ENCODE measurements at regions not wholly inside any gene's neighbourhood (a gene's known extent, or its start where the extent isn't known, plus 50 kb on each side); places are given as distances from the start of the nearest gene placed in this dataset.

DNA sequence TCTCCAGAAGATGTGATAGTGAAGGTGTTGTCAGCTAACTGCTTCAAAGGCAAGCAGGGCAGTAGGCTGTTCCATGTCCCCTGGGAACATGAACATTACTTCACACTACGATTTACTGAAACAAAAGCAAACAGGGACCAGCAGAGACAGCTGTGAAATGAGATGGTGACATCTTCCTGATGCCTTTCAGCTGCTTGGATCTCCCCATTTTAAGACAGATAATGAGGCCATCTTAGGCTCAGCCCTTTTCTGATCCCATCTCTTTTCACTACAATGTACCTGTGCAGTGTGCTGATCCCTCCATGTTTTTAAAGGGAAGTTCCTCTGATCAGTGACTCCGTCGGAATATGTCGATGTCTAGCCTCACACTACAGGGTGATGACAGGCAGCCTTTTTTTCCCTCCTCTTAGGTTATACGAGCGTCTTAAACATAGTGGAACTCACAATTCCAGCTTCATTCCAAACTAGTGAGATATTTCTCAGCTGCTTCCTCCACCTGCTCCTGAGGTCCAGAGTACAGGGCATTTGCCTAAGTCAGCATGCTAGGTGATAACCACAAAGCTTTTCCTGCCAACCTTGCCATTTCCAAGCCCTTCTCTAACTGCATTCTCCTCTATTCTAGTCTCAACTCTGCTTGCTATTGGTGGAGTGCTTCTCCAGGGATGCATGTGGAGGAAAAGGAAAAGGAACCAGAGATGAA, 87.6 kb upstream of the EGLN3 start (continued):
- TF ChIP-seq ZSCAN20 (CRISPR knock-in tag; IDR thresholded peaks at IDR 0.05) (no peak), RAD21 (conservative IDR thresholded peaks at IDR 0.05 in 1 of 2, IDR thresholded peaks at IDR 0.05 in 1 of 2) (no peak), HOXA7 (CRISPR knock-in tag; IDR thresholded peaks at IDR 0.05) (no peak), CEBPB (IDR thresholded peaks at IDR 0.05) (no peak)

GRCh38 chr14:34036319-34036766, 85.5 kb upstream of the EGLN3 start:
- ChIA-PET CTCF (interaction anchor here (0.5 kb wide), 1 partner anchor 17 kb away, joined by 3 read pairs; no protein-coding TSS in a partner anchor), POLR2A (interaction anchor here (1.0 kb wide), 1 partner anchor 15 kb away, joined by 4 read pairs; no protein-coding TSS in a partner anchor)
- peak overlapping the region; percentile 12 to 46; a peak in 2 of 6 replicates for H3K27ac ChIP-seq

DNA sequence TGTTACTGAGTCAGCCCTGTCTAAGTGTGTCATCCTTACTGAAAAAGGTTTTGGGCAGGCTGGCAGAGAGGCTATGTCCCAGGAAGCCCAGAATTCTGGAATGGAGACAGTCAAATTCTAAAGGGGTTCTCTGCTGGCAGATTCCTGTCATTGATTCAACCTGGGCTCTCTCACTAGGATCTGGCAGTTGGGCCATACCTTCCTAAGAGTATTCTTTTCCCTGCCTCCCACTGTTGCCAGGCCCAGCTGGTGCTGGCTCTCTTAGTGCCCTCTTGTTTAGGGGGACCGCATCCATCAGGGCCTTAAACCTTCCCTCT, 85.0 kb upstream of the EGLN3 start:
- Histone ChIP-seq H3K4me2 (no peak overlapping the region), H3K4me3 (no peak overlapping the region), H3K9me3 (no peaks in the 10 kb centered on the region), H3K4me1 (peaks cover 9% of the 10 kb centered on the region; the same call in 1 of the 3 replicates), H3K27ac (peak overlapping the region; percentile 12 to 46; a peak in 3 of 6 replicates)
- TF ChIP-seq JUN (IDR thresholded peaks at IDR 0.05) (no peak), USF2 (IDR thresholded peaks at IDR 0.05) (no peak), CHD2 (IDR thresholded peaks at IDR 0.05; ENCODE audit: low read length, partially characterized antibody) (no peak)
- TF ChIP-seq, protein P1, sequence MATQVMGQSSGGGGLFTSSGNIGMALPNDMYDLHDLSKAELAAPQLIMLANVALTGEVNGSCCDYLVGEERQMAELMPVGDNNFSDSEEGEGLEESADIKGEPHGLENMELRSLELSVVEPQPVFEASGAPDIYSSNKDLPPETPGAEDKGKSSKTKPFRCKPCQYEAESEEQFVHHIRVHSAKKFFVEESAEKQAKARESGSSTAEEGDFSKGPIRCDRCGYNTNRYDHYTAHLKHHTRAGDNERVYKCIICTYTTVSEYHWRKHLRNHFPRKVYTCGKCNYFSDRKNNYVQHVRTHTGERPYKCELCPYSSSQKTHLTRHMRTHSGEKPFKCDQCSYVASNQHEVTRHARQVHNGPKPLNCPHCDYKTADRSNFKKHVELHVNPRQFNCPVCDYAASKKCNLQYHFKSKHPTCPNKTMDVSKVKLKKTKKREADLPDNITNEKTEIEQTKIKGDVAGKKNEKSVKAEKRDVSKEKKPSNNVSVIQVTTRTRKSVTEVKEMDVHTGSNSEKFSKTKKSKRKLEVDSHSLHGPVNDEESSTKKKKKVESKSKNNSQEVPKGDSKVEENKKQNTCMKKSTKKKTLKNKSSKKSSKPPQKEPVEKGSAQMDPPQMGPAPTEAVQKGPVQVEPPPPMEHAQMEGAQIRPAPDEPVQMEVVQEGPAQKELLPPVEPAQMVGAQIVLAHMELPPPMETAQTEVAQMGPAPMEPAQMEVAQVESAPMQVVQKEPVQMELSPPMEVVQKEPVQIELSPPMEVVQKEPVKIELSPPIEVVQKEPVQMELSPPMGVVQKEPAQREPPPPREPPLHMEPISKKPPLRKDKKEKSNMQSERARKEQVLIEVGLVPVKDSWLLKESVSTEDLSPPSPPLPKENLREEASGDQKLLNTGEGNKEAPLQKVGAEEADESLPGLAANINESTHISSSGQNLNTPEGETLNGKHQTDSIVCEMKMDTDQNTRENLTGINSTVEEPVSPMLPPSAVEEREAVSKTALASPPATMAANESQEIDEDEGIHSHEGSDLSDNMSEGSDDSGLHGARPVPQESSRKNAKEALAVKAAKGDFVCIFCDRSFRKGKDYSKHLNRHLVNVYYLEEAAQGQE (IDR thresholded peaks at IDR 0.05): no peak
- DNase-seq (ENCODE audit: low read depth in 1 of 2, low spot score in 1 of 2) (no peak), FAIRE-seq (no peak), ATAC-seq (no peak)
- POLR2A ChIA-PET: interaction anchor here (1.0 kb wide), 1 partner anchor 16 kb away, joined by 4 read pairs; no protein-coding TSS in a partner anchor
- CTCF ChIA-PET: interaction anchor here (0.8 to 1.1 kb wide), 2 partner anchors 11 to 12 kb away, joined by 3 to 4 read pairs; no protein-coding TSS in a partner anchor
- 81% methylated on average over 1 of the region's 1 CpG for WGBS (ENCODE audit: missing lambda C conversion rate)

More at GRCh38 chr14:34036319-34036766, 85.5 kb upstream of the EGLN3 start:
- Histone ChIP-seq H3K4me2 (no peak overlapping the region), H3K9me3 (no peaks in the 10 kb centered on the region), H3K4me1 (peaks cover 9% of the 10 kb centered on the region; the same call in 1 of the 3 replicates), H3K4me3 (no peak overlapping the region)
- no peak for DNase-seq (ENCODE audit: low read depth in 1 of 2, low spot score in 1 of 2)
- 97% methylated on average over 2 of the region's 2 CpGs for WGBS (ENCODE audit: missing lambda C conversion rate)
- no peak for ATAC-seq
- TF ChIP-seq CBX8 (IDR thresholded peaks at IDR 0.05): no peak
- no peak for TF ChIP-seq KDM1A (IDR thresholded peaks at IDR 0.05; ENCODE audit: low read depth)
- no peak for TF ChIP-seq ZFP36 (IDR thresholded peaks at IDR 0.05; ENCODE audit: borderline replicate concordance, partially characterized antibody)
- no peak for TF ChIP-seq SMC3 (IDR thresholded peaks at IDR 0.05)
- no peak for FAIRE-seq

DNA sequence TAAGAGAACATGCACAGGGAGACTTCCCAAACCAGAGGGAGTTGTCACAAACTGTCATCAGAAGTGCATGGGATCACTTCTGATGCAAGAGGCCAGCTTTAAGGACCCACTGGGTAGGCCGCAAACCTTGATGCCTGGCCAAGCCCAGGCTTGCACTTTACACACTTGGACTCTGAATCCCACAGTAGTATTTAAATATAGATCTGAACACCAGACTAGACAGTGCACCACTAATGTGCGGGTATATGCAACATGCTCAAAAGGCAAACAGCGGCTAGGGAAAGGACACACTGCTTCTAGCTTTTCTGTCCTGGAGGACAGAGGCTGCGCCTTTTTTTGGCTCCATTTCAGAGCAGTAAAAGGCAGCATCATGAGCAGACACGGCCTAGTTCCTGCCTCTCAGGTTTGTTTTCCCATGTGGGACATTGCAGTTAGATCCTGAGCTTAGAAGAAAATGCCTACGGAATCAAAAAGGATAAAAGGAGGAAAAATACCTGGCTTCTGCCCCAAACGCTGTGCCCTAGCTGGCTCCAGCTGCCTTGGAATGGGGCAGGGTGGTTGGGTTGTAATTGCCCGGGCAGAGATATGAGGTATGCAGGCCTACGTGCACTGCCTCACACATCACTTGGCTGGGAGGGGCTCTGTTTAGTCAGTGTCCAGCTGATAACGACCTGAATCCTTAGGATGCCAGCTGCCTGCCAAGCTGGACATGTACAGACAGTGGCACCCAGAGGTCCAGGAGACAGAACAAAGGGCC, 84.5 kb upstream of the EGLN3 start:
- H3K27ac ChIP-seq: peak overlapping the region; percentile 12 to 46; a peak in 4 of 6 replicates
- H3K4me3 ChIP-seq: no peak overlapping the region
- H3K9me3 ChIP-seq: no peaks in the 10 kb centered on the region
- ChIA-PET POLR2A (interaction anchor here (1.1 kb wide), 1 partner anchor 24 kb away, joined by 4 read pairs; no protein-coding TSS in a partner anchor), CTCF (interaction anchor here (0.8 to 1.7 kb wide), 3 partner anchors 11 to 63 kb away, joined by 3 to 6 read pairs (median 4); no protein-coding TSS in a partner anchor)
- peak; percentile 47 to 75; a peak in 4 of 6 replicates for ATAC-seq
- WGBS (ENCODE audit: missing lambda C conversion rate): 68% methylated on average over 10 of the region's 10 CpGs
- peaks cover 9% of the 10 kb centered on the region; the same call in 1 of the 3 replicates for H3K4me1 ChIP-seq
- FAIRE-seq: no peak
- H3K4me2 ChIP-seq: no peak overlapping the region
- peak in 1 of 2 experiments; percentile 45 for DNase-seq (ENCODE audit: low read depth in 1 of 2, low spot score in 1 of 2)
- no peak for TF ChIP-seq NR3C1 (IDR thresholded peaks at IDR 0.05)
- no peak for TF ChIP-seq CEBPB (IDR thresholded peaks at IDR 0.05)
- TF ChIP-seq POLR2A (IDR thresholded peaks at IDR 0.05; ENCODE audit: low read length): no peak
